PC-9 (cell line): ENCODE measurements at regions not wholly inside any gene's neighbourhood (a gene's known extent, or its start where the extent isn't known, plus 50 kb on each side); places are given as distances from the start of the nearest gene placed in this dataset.

ENCODE experiments used
- CTCF ChIP-seq: fragments of 200-600 bp; sonication (generic); conservative IDR thresholded peaks from 2 replicates; pipeline ENCODE4 v1.6.1; 2017; ENCODE audit warnings: mixed run types, antibody characterized with exemption, mild to moderate bottlenecking, moderate library complexity
- EZH2 ChIP-seq: fragments of 200-600 bp; sonication (generic); IDR thresholded peaks from 2 replicates; pipeline ENCODE4 v1.8.0; 2017; ENCODE audit warnings: antibody characterized with exemption, low read depth

GRCh38 chr9:115944166-115944948, 209.2 kb upstream of the PAPPA start:
- TF ChIP-seq CTCF = no peak
- TF ChIP-seq EZH2 = no peak
